Lower leg skin (tissue), 4 donors: ENCODE measurements at regions not wholly inside any gene's neighbourhood (a gene's known extent, or its start where the extent isn't known, plus 50 kb on each side); places are given as distances from the start of the nearest gene placed in this dataset.

Experiments used
- DNase-seq, 2 donors: peaks; one replicate each; pipeline ENCODE4 v3.0.0-alpha.2; 2019; ENCODE audit warnings: low spot score in 2 of 2
- H3K4me3 ChIP-seq: fragments of 200-600 bp; sonication (generic); 2 replicates; pipeline ENCODE4 v1.5.1; 2017; ENCODE audit warnings: mild to moderate bottlenecking, low read depth; ENCODE audit not compliant: poor library complexity, severe bottlenecking
- CTCF ChIP-seq, 3 donors: fragments of 450-650 bp; IDR thresholded peaks; one replicate each; pipeline ENCODE4 v1.5.1; 2016; ENCODE audit warnings: antibody characterized with exemption in 3 of 3, mild to moderate bottlenecking in 3 of 3, moderate library complexity in 2 of 3
- POLR2A ChIP-seq, 2 donors: fragments of 450-650 bp; IDR thresholded peaks; one replicate each; pipeline ENCODE4 v1.6.1; 2016 to 2017; ENCODE audit warnings: antibody characterized with exemption in 2 of 2, mild to moderate bottlenecking in 1 of 2, moderate library complexity in 1 of 2
- WGBS, 2 donors: methylation state at CpG; one replicate each; pipeline ENCODE4 v1.1.5; 2018; 5-methylcytosine and 5-hydroxymethylcytosine counted together
- intact Hi-C: fragments of 100-400 bp; cut with DNase I; formaldehyde crosslinking; loops from one replicate; pipeline ENCODE4 v1.15.0; 2023; ENCODE audit warnings: low total_unique reads

- 86 to 89% methylated on average over 4 of the region's 4 CpGs for WGBS, 2 donors
- no peak for DNase-seq
- intact Hi-C loops, result no loop called here
- TF ChIP-seq CTCF (IDR thresholded peaks at IDR 0.05), result no peak
- TF ChIP-seq POLR2A (IDR thresholded peaks at IDR 0.05), result no peak
- H3K4me3 ChIP-seq, result no peak overlapping the region
Measured at GRCh38 chr16:73885319-73885718, 411.3 kb upstream of the PSMD7 start.

- intact Hi-C loops, result no loop called here
Measured at GRCh38 chr16:73883841-73884240, 412.8 kb upstream of the PSMD7 start.

GRCh38 chr16:73883126-73883525 lies 413.5 kb upstream of the PSMD7 start:
- DNase-seq, result no peak
- TF ChIP-seq POLR2A (IDR thresholded peaks at IDR 0.05) (no peak), CTCF (IDR thresholded peaks at IDR 0.05) (no peak)
- intact Hi-C loops, result no loop called here
- 80 to 89% methylated on average over 2 of the region's 2 CpGs for WGBS, 2 donors
- H3K4me3 ChIP-seq, result no peak overlapping the region

More at GRCh38 chr16:73883841-73884240, 412.8 kb upstream of the PSMD7 start:
- DNase-seq, result no peak
- no peak for TF ChIP-seq CTCF (IDR thresholded peaks at IDR 0.05)
- TF ChIP-seq POLR2A (IDR thresholded peaks at IDR 0.05), result no peak
- 87 to 91% methylated on average over 3 of the region's 3 CpGs for WGBS, 2 donors
- H3K4me3 ChIP-seq, result no peak overlapping the region

GRCh38 chr16:73882651-73883050 lies 414.0 kb upstream of the PSMD7 start:
- WGBS, 2 donors, result 72 to 77% methylated on average over 2 of the region's 2 CpGs
- DNase-seq, result no peak
- no peak for TF ChIP-seq POLR2A (IDR thresholded peaks at IDR 0.05)
- no peak for TF ChIP-seq CTCF (IDR thresholded peaks at IDR 0.05)
- H3K4me3 ChIP-seq, result no peak overlapping the region
- intact Hi-C loops, result no loop called here

- intact Hi-C loops, result no loop called here
- TF ChIP-seq POLR2A (IDR thresholded peaks at IDR 0.05) (no peak), CTCF (IDR thresholded peaks at IDR 0.05) (no peak)
- no peak for DNase-seq
- 61 to 62% methylated on average over 7 of the region's 7 CpGs for WGBS, 2 donors
- H3K4me3 ChIP-seq, result no peak overlapping the region
Measured at GRCh38 chr16:73882033-73882432, 414.6 kb upstream of the PSMD7 start.

- DNase-seq, result no peak
- intact Hi-C loops, result no loop called here
- WGBS, 2 donors, result 88 to 90% methylated on average over 2 of the region's 2 CpGs
- TF ChIP-seq POLR2A (IDR thresholded peaks at IDR 0.05), result no peak
- no peak for TF ChIP-seq CTCF (IDR thresholded peaks at IDR 0.05)
- no peak overlapping the region for H3K4me3 ChIP-seq
Measured at GRCh38 chr16:73879621-73880020, 417.0 kb upstream of the PSMD7 start.
